ENCODE measurements at regions not wholly inside any gene's neighbourhood (a gene's known extent, or its start where the extent isn't known, plus 50 kb on each side); places are given as distances from the start of the nearest gene placed in this dataset.

DNA sequence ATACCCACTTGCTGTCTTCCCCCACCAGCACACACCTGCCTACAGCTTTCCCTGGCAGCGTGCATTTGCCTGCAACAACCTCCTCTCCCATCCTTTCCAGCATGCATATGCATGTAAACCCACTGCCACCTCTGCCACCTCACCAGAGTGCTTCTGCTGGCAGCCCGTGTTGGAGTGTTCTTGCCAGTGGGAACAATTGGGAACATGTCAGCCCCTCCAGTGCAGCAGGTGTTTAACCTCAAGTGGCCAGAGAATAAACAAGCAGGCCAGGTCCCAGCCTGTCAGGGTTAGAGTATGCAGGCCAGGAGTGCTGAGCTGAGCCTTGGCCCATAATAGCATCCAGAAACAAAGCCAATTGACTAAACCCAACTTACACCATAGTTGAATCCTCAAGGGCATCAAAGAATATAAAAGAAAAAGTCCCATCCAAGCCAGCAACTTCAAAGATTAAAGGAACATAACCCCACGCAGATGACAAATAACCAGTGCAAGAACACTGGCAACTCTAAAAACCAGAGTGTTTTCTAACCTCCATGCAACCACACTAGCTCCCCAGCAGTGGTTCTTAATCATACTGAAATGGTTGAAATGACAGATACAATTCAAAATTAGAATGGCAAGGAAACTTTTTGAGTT lies 1212.1 kb upstream of the CITED2 start:
- DNase-seq (ENCODE audit: low spot score): no peak

- DNase-seq (ENCODE audit: low spot score): no peak
These were observed 1207.2 kb upstream of the CITED2 start for GRCh38 chr6:140581601-140582000.

- no peak for DNase-seq (ENCODE audit: low spot score)
These were observed 1205.5 kb upstream of the CITED2 start for GRCh38 chr6:140579918-140580317.

GRCh38 chr6:140576004-140576555 lies 1201.6 kb upstream of the CITED2 start:
- no peak for DNase-seq (ENCODE audit: low spot score)

DNA sequence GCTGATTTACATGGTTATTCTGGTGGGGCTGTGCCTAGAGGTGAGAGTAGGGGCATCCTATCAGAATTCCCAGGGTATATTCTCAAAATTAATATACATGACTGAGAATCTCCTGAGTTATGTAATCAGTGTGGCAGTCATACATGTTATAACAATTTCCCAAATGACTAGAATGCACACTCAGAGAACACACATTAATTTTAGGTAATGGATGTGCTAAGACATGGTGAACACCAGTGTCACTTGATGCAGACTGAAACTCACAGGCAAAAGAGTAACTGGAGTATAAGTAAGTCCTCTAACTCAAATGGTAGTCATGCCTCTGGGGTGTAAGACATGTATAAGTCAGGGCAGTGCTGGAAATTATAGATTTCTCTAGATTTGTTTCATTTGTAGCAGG lies 1198.4 kb upstream of the CITED2 start:
- DNase-seq (ENCODE audit: low spot score): no peak

DNA sequence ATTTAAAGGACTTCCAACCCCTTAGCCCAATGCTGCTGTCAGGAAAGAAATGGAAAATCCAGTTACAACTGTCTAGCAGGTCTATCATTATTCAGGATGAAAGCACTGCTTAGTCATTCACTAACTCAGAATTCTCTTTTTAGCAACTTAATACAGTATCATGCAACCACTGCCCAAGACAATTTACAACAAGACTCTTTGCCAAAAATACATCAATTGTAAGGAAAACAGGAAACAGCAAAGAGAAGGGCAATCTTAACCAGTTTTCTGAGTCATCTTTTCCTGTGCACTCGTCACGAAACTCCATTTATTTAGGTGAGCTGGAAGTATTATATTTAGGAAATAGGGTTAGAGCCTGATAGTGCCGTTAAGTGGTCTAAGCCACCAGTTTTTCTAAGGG lies 1197.7 kb upstream of the CITED2 start:
- DNase-seq (ENCODE audit: low spot score): no peak

- DNase-seq (ENCODE audit: low spot score): no peak
These were observed 1196.7 kb upstream of the CITED2 start for GRCh38 chr6:140571145-140571544.

DNA sequence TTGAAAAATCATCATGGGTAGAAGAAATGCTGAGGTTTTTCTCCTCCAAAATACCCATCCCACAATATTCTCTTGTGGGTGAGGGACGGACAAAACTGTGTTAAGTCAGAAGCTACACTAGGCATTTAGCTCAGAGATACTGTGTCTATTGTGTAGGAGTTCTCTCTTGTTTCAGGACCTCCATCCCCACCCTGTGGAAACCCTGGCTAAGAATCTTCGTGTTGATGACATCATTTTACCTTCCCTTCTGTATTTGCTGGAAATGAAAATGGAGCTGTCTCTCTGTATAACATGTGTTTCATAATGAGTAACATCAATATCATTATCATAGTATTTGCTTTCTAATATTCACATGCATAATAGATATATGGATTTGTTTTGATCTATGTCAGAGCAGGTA lies 1193.0 kb upstream of the CITED2 start:
- no peak for DNase-seq (ENCODE audit: low spot score)

GRCh38 chr6:140566781-140567277 lies 1192.4 kb upstream of the CITED2 start:
- DNase-seq (ENCODE audit: low spot score): no peak

- no peak for DNase-seq (ENCODE audit: low spot score)
These were observed 1189.3 kb upstream of the CITED2 start for GRCh38 chr6:140563728-140564127.

- DNase-seq (ENCODE audit: low spot score): no peak
These were observed 1187.3 kb upstream of the CITED2 start for GRCh38 chr6:140561701-140562100.

- no peak for DNase-seq (ENCODE audit: low spot score)
These were observed 1186.2 kb upstream of the CITED2 start for GRCh38 chr6:140560671-140561070.

- no peak for DNase-seq (ENCODE audit: low spot score)
These were observed 1185.0 kb upstream of the CITED2 start for GRCh38 chr6:140559458-140559857.

DNA sequence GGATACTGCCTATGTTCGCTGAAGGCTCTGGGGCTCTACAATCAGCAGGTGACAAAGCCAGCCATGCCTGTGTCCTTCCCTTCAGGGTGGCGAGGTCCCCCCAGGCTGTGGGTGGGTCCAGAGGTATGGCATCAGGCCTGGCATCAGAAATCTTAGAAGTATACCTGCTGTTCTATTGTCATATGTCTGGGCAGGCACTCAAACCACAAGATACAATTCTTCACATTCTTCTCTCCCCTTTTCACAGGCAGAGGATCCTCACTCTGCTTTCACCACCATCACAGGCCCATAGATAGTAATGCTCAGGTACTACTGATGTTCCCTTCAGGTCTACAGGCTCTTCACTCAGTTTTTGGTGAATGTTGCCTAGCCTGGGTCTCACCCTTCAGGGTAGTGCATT lies 1180.0 kb upstream of the CITED2 start:
- no peak for DNase-seq (ENCODE audit: low spot score)

DNA sequence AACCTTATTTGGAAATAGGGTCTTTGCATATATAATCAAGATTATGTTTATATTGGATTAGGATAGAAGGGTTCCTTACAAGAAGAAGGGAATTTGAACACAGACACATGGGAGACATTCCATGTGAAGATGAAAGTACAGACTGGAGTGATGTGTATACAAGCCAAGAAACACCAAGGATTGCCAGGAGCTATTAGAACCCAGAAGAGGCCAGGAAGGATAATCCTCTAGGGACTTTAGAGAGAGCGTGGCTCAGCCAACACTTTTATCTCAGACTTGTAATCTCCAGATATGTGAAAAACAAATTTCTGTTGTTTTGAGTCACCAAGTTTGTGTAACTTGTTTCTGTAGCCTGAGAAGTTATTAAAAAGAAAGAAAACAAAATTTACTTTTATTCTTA lies 1173.9 kb upstream of the CITED2 start:
- DNase-seq (ENCODE audit: low spot score): no peak

- no peak for DNase-seq (ENCODE audit: low spot score)
These were observed 1172.2 kb upstream of the CITED2 start for GRCh38 chr6:140546640-140547039.

DNA sequence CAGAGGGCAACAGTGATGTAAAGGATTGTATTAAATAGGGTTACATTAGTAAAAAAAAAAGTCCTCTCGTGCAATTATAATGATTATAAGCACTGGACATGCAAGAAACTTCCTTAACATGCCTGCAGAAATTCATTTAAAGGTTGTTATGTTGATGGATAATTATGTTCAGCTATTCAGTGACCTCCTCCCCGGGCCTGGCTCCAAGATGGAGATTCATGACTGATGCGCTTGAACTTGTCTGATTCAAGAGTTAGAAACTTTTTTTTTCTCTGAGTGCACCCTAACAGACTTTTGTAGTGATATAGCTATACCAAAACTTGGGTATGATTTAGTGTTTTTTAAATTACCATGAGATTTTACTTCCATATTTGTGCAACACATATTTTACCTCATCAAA lies 1170.0 kb upstream of the CITED2 start:
- DNase-seq (ENCODE audit: low spot score): no peak

GRCh38 chr6:140542863-140543262 lies 1168.4 kb upstream of the CITED2 start:
- no peak for DNase-seq (ENCODE audit: low spot score)

GRCh38 chr6:140541288-140541687 lies 1166.8 kb upstream of the CITED2 start:
- DNase-seq (ENCODE audit: low spot score): no peak

GRCh38 chr6:140540743-140541142 lies 1166.3 kb upstream of the CITED2 start:
- no peak for DNase-seq (ENCODE audit: low spot score)

- no peak for DNase-seq (ENCODE audit: low spot score)
These were observed 1164.5 kb upstream of the CITED2 start for GRCh38 chr6:140538926-140539325.

- DNase-seq (ENCODE audit: low spot score): no peak
These were observed 1163.6 kb upstream of the CITED2 start for GRCh38 chr6:140537834-140538705.

GRCh38 chr6:140537211-140537610 lies 1162.8 kb upstream of the CITED2 start:
- DNase-seq (ENCODE audit: low spot score): no peak

Data from hematopoietic multipotent progenitor cell treated with erythropoietin and hydrocortisone succinate and interleukin-3 and kit ligand, for 17 days (in vitro differentiated cells).